ENCODE measurements at regions not wholly inside any gene's neighbourhood (a gene's known extent, or its start where the extent isn't known, plus 50 kb on each side); places are given as distances from the start of the nearest gene placed in this dataset.

DNA sequence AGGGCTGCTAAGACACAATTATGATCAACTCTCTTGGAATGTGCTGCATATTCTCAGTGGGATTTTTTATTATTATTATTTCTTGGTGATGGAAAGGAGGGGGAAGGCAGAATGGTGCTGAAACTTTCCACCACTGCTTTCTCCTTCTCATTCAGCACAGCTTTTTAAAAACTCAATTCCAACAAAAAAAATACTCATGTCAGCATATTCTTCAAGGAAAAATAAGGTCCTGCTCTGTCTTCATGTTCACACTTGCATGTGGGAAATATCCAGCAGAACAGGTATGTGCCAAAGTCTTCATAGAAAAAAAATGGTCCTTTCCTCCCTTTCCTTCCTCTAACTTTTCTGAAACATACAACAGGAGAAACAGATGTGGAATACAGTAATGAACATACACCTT, 144.0 kb upstream of the ADAMTS3 start:
- TF ChIP-seq, protein P1, sequence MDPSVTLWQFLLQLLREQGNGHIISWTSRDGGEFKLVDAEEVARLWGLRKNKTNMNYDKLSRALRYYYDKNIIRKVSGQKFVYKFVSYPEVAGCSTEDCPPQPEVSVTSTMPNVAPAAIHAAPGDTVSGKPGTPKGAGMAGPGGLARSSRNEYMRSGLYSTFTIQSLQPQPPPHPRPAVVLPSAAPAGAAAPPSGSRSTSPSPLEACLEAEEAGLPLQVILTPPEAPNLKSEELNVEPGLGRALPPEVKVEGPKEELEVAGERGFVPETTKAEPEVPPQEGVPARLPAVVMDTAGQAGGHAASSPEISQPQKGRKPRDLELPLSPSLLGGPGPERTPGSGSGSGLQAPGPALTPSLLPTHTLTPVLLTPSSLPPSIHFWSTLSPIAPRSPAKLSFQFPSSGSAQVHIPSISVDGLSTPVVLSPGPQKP (IDR thresholded peaks at IDR 0.05; ENCODE audit: borderline replicate concordance, low read depth, low read length): no peak
- no peak for TF ChIP-seq MXI1 (IDR thresholded peaks at IDR 0.05; ENCODE audit: borderline replicate concordance, low read depth, low read length)
- TF ChIP-seq, protein P2, sequence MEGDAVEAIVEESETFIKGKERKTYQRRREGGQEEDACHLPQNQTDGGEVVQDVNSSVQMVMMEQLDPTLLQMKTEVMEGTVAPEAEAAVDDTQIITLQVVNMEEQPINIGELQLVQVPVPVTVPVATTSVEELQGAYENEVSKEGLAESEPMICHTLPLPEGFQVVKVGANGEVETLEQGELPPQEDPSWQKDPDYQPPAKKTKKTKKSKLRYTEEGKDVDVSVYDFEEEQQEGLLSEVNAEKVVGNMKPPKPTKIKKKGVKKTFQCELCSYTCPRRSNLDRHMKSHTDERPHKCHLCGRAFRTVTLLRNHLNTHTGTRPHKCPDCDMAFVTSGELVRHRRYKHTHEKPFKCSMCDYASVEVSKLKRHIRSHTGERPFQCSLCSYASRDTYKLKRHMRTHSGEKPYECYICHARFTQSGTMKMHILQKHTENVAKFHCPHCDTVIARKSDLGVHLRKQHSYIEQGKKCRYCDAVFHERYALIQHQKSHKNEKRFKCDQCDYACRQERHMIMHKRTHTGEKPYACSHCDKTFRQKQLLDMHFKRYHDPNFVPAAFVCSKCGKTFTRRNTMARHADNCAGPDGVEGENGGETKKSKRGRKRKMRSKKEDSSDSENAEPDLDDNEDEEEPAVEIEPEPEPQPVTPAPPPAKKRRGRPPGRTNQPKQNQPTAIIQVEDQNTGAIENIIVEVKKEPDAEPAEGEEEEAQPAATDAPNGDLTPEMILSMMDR (conservative IDR thresholded peaks at IDR 0.05; ENCODE audit: low read depth, low read length): no peak

Measured in IMR-90 (cell line).